HG02973 (cell line): ENCODE measurements at regions not wholly inside any gene's neighbourhood (a gene's known extent, or its start where the extent isn't known, plus 50 kb on each side); places are given as distances from the start of the nearest gene placed in this dataset.

ENCODE experiments used
- ATAC-seq: cut with Tn5 transposase; IDR thresholded peaks from one replicate; pipeline ENCODE4 v1.9.1; 2021; ENCODE audit warnings: moderate library complexity; ENCODE audit not compliant: unreplicated experiment

DNA sequence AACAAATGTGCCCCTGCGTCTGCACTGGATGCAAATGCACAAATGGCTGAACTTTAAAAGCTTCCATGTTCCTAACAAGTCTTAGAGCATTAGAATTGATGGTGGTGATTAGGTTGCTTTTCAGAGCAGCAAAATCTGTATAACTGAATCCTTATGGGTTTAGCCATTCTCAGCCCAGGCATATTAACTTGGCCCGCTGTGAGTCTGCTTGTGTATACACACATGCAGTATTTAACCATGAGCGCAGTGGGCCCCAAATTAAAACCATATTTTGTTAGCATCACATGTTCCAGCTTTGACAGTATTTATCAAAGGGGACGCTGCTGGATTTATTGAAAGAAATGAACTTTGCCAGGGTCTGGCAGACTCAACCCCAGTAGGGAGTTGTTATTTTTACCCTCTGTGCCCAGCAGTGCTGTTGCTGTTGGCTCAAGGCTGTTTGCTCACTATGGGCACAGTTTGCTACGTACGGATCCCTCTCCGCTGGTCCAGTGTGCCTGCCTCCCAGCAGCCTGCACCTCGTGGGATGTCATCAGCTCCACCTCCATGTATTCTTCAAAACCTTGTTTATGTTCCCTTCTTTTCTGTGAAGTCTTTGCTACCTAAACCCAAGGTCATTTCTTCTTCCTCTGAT is 144.7 kb downstream of the QRSL1 start:
- ATAC-seq: no peak

GRCh38 chr6:106773522-106773921 is 144.1 kb downstream of the QRSL1 start:
- ATAC-seq: no peak

GRCh38 chr6:106772270-106773142 is 143.1 kb downstream of the QRSL1 start:
- no peak for ATAC-seq

GRCh38 chr6:106771822-106772221 is 142.4 kb downstream of the QRSL1 start:
- ATAC-seq: no peak

GRCh38 chr6:106770663-106771062 is 141.3 kb downstream of the QRSL1 start:
- ATAC-seq: no peak

DNA sequence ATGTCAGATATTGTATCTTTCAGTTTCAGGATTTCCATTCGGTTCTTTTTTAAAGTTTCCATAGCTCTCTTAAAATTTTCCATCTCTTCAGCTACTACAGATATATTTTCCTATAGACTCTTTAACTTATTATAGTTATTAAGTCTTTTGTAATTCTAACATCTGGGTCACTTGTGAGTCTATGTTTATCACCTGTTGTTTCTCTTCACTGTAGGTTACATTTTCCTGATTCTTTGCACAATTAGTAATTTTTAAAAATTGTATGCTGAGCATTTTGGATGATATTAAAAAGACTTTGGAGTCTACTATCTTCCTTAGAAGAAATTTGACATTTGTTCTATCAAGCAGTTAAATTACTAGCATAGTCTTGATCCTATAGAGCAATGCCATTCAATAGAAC is 140.7 kb downstream of the QRSL1 start:
- no peak for ATAC-seq

GRCh38 chr6:106767271-106767670 is 137.9 kb downstream of the QRSL1 start:
- no peak for ATAC-seq

- no peak for ATAC-seq
Measured at GRCh38 chr6:106766201-106766600, 136.8 kb downstream of the QRSL1 start.

DNA sequence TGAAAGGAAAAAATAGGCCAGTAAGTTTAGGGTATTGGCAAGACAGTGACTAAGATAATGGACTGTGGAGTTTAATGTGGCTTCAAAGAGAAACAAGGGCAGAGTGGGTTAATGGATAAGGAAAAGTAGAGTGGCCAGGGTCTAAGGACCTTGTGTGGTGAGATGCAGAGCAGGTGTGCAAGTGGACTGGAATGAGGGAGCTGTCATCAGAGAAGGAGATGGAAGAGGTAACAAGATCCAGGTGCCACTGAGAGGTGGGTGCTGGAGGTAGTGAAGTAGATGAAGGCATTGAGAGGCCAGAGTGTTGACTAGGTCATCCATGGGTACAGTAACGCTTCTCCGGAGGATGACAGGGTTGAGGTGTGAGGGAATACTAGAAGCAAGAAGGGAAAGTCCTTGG is 136.1 kb downstream of the QRSL1 start:
- no peak for ATAC-seq

GRCh38 chr6:106764353-106764980 is 135.1 kb downstream of the QRSL1 start:
- ATAC-seq: no peak

DNA sequence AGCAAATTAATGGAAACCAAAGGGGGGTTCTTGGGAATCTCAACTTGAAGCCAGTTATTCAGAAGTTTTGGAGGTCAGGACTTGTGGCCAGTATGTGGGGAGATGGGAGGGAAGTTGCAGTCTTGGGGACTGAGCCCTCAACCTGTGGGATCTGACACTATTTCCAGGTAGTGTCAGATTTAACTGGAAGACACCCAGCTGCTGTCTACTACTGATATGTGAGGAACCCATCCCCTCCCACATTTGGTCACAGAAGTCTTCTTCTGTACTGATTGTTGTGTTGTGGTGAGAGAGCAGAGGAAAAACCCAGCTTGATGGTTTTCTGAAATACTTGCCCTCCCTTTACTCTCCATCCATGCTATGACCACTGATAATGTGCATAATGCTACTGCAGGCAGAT is 134.0 kb downstream of the QRSL1 start:
- no peak for ATAC-seq

DNA sequence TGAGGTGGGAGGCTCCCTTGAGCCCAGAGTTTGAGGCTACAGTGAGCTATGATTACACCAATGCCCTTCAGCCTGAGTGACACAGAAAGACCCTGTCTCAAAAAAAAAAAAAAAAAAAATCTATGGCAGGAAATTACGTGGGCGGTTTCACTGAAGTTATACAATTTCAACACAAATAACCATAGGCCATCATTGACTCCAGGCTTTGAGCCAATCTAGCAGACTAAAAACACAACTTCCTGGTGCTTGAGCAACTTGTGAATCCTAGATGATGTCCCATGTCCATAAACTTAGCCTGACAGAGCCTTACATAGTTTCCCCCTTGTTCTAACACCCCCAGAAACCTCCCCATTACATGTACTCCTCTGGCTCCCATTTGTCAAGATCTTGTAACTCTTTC is 131.8 kb downstream of the QRSL1 start:
- ATAC-seq: no peak

DNA sequence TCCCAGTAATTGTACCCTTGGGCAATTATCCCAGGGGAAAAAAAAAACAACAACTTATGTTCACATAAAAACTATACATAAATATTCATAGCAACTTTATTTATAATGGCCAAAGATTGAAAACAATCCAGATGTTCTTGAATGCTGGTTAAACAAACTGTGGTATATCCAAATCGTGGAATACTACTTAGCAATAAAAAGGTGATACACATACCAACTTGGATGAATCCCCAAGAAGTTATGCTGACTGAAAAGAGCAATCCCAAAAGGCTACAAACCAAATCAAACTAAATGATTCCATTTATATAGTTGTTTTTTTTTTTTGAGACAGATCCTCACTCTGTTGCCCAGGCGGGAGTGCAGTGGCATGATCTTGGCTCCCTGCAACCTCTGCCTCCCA is 129.7 kb downstream of the QRSL1 start:
- ATAC-seq: no peak

DNA sequence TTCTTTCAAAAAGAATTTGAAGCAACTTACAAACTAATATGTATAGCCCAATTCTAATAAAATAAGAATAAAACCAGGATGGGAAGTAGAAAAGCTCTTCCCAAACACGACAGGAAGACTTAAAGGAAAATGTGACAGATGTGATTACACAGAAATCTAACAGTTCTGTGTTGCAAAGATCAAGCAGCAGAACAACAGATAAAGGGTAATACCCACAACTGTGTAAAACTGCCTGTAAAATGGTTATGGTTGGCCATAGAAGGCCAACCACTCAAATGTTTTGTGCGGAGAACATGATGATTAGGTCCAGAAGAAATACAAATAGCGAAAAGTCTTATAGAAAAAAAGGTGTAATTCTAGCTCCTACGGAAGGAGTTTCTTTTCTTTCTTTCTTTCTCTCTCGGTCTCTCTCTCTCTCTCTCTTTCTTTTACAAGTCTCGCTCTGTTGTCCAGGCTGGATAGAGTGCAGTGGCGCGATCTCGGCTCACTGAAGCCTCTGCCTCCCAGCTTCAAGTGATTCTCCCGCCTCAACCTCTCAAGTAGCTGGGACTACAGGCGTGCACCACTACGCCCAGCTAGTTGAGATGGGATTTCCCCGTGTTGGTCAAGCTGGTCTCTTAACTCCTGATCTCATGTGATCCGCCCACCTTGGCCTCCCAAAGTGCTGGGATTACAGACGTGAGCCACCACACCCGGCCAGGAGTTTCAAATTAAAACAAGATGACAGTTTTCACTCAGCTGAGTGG is 128.5 kb downstream of the QRSL1 start:
- ATAC-seq: no peak

GRCh38 chr6:106757267-106757666 is 127.9 kb downstream of the QRSL1 start:
- ATAC-seq: no peak

DNA sequence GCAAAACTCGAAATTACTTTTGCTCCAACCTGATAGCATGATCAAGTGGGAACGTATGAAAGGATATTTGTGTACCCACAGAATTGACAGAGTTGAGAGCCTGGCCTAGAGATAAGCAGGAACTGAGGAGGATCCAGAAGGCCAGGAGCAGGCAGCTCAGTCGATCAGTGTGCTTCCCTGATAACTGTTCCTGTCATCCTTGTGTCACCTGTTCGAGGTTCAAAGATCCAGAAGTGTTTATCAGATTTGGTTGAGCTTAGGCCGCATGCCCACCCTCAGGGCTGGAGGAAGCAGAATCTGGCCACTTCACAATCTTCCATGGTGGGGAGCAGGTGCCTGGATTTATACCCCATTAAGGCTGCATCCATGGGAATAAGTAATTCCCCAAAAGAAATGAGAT is 124.8 kb downstream of the QRSL1 start:
- ATAC-seq: no peak

GRCh38 chr6:106752641-106753040 is 123.3 kb downstream of the QRSL1 start:
- ATAC-seq: no peak

GRCh38 chr6:106751501-106752252 is 122.3 kb downstream of the QRSL1 start:
- no peak for ATAC-seq

DNA sequence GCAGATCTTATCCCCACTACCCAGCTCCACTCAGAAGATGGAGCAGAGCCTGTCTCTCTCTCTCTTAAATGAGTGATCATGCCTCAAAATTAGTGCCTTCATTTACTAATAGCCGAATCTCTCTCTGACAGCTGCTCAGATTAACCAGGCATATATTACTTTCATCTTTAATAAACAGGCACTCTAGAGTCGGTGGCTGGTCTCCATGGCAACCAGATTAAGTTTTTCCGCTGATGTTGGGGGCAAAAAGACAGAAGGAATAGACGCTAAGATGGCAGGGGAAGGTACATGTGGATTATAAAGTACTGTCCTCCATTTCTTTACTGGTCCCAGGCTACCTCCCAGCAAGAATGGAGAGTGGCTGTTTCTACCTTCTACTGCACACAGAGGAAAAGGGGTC is 121.6 kb downstream of the QRSL1 start:
- ATAC-seq: no peak

- no peak for ATAC-seq
Measured at GRCh38 chr6:106750142-106750918, 121.0 kb downstream of the QRSL1 start.
